ENCODE measurements at regions not wholly inside any gene's neighbourhood (a gene's known extent, or its start where the extent isn't known, plus 50 kb on each side); places are given as distances from the start of the nearest gene placed in this dataset.
"Not testable (repeated sequence)": the region's sequence is repeated elsewhere in the genome, so short reads cannot be mapped to it uniquely, and the experiment has no call there.

GRCh38 chr10:8283986-8284385, 229.5 kb downstream of the GATA3 start:
- DNase-seq = no peak

- DNase-seq = not testable (repeated sequence)
These were observed 231.5 kb downstream of the GATA3 start for GRCh38 chr10:8285970-8286369.

- DNase-seq = no peak
These were observed 234.1 kb downstream of the GATA3 start for GRCh38 chr10:8288600-8288999.

- no peak for DNase-seq
These were observed 234.9 kb downstream of the GATA3 start for GRCh38 chr10:8289186-8289924.

GRCh38 chr10:8294779-8295178, 240.3 kb downstream of the GATA3 start:
- no peak for DNase-seq

- DNase-seq = no peak
These were observed 240.8 kb downstream of the GATA3 start for GRCh38 chr10:8295311-8295710.

- DNase-seq = no peak
These were observed 241.7 kb downstream of the GATA3 start for GRCh38 chr10:8296090-8296733.

GRCh38 chr10:8296734-8297101, 242.2 kb downstream of the GATA3 start:
- no peak for DNase-seq

- DNase-seq = no peak
These were observed 242.6 kb downstream of the GATA3 start for GRCh38 chr10:8297107-8297506.

- DNase-seq = no peak
These were observed 243.5 kb downstream of the GATA3 start for GRCh38 chr10:8297959-8298358.

- no peak for DNase-seq
These were observed 244.5 kb downstream of the GATA3 start for GRCh38 chr10:8298896-8299570.

GRCh38 chr10:8300925-8301324, 246.4 kb downstream of the GATA3 start:
- no peak for DNase-seq

GRCh38 chr10:8301333-8301732, 246.8 kb downstream of the GATA3 start:
- no peak for DNase-seq

- DNase-seq = no peak
These were observed 247.3 kb downstream of the GATA3 start for GRCh38 chr10:8301831-8302230.

- no peak for DNase-seq
These were observed 248.1 kb downstream of the GATA3 start for GRCh38 chr10:8302565-8302964.

- no peak for DNase-seq
These were observed 250.4 kb downstream of the GATA3 start for GRCh38 chr10:8304861-8305260.

GRCh38 chr10:8305876-8306652, 251.6 kb downstream of the GATA3 start:
- no peak for DNase-seq

- DNase-seq = no peak
These were observed 252.3 kb downstream of the GATA3 start for GRCh38 chr10:8306685-8307364.

GRCh38 chr10:8310930-8311329, 256.4 kb downstream of the GATA3 start:
- no peak for DNase-seq

GRCh38 chr10:8311526-8312070, 257.1 kb downstream of the GATA3 start:
- DNase-seq = no peak

GRCh38 chr10:8312079-8312478, 257.6 kb downstream of the GATA3 start:
- no peak for DNase-seq

- DNase-seq = no peak
These were observed 258.3 kb downstream of the GATA3 start for GRCh38 chr10:8312781-8313180.

Data from T-helper 9 cell (primary cell).